ENCODE measurements at regions not wholly inside any gene's neighbourhood (a gene's known extent, or its start where the extent isn't known, plus 50 kb on each side); places are given as distances from the start of the nearest gene placed in this dataset.
"Not testable (repeated sequence)": the region's sequence is repeated elsewhere in the genome, so short reads cannot be mapped to it uniquely, and the experiment has no call there.

GRCh38 chr16:64361753-64362152 lies 760.1 kb downstream of the CDH11 start:
- no peak for DNase-seq (ENCODE audit: low read depth in 2 of 2)

DNA sequence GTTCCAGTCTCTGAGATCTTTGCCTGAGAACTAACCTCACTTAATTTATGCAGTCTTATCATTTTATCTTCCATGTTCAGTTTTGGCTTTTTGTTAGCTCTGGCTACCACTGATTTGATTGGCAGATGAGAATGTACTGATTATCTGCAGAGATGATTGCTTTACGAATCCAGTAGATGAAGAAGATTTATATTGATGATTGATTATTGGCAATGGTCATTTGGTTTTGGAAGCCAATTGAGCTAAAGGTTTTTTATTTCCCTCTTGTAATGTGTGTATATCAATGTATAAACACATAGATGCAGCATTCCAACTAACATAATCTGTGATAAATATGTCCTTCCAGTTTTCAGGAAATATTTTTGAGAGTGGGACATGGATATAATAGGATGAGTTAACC lies 763.6 kb downstream of the CDH11 start:
- no peak for DNase-seq (ENCODE audit: low read depth in 2 of 2)

DNA sequence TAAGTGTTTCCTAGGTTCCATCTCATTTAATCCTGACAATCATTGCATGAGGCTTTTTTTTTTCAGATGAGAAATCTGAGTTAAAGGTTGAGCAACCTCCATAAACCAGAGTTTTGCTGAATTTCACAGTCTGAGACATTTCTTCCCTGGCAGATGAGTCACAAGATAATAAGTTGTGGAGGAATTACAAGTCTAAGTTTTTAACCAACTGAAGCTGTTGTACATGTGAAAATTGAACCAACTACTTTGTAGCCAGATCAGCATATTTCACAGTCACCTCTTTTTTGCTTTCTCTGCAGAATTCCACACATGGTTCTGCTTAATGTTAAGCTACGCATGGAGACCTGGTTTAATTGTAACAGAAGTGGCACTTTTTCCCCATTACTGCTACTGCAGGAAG lies 765.6 kb downstream of the CDH11 start:
- DNase-seq (ENCODE audit: low read depth in 2 of 2), result no peak

DNA sequence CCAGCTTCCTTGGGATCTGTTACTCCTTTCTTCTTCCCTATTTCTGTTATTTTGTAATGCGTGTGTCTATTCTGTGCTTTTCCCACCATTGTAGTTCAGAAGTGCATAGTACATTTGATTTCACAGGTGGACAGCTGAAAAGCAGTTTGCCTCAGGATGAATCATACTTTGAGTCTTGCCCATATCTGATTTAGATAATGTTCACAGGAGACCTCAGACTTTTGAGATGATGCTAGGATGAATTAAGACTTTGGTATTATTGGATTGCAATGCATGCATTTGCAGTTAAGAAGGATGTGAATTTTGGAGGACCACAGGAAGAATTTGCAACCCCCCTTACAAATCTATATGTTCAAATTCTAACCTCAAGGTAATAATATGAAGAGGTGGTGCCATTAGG lies 769.6 kb downstream of the CDH11 start:
- no peak for DNase-seq (ENCODE audit: low read depth in 2 of 2)

DNA sequence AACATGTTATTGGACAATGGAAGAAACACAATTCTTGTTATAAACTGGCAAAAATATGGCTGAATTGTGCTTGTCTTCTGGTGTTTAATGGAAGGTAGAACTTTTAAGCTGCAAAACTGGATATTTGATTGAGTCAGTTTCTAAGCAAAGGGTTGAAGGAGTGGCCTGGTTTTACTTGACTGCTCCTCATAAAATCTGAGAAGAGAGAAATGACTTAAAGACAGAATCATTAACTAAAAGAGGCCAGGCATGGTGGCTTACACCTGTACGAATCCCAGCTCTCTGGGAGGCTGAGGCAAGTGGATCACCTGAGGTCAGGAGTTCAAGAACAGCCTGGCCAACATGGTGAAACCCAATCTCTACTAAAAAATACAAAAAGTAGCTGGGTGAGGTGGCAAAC lies 770.7 kb downstream of the CDH11 start:
- no peak for DNase-seq (ENCODE audit: low read depth in 2 of 2)

DNA sequence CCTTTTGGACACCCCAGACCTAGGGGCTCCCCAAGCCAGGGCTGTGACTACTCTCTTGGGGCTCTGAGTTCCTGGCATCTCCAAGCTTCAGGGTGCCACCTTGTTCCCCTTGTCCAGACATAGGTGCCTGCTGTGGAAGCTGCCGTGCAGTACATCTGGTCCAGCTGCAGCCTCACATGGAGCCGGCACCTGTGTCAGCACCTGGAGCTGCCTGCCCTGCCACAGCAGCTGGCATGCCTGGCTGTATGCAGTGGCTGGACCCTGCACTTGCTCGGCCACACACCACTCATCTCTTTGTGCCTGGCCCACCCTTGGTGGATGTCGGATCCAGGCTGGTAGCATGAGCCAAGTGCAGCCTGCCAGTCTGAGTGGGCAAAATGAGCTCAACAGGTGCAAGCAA lies 775.8 kb downstream of the CDH11 start:
- DNase-seq (ENCODE audit: low read depth in 2 of 2), result no peak

DNA sequence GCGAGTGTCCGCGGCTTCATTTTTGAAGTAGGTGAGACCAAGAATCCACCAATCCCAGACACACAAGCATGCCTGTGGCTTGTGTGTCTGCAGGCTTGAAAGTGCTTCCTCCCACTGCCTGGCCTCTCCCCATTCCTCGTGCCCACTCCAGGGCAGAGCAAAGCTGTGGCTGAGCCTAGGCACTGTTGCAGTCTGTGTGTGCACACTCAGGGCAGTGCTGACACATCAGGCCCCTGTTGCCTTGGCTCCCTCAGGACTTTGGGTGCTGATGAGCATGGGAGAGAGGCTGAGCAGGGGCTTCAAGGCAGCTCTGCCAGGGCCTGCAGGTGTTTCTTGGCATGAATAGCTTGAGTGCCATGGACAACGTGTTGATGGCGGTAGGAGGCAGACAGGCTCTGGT lies 776.7 kb downstream of the CDH11 start:
- no peak for DNase-seq (ENCODE audit: low read depth in 2 of 2)

GRCh38 chr16:64343820-64344443 lies 777.9 kb downstream of the CDH11 start:
- DNase-seq (ENCODE audit: low read depth in 2 of 2), result not testable (repeated sequence)

DNA sequence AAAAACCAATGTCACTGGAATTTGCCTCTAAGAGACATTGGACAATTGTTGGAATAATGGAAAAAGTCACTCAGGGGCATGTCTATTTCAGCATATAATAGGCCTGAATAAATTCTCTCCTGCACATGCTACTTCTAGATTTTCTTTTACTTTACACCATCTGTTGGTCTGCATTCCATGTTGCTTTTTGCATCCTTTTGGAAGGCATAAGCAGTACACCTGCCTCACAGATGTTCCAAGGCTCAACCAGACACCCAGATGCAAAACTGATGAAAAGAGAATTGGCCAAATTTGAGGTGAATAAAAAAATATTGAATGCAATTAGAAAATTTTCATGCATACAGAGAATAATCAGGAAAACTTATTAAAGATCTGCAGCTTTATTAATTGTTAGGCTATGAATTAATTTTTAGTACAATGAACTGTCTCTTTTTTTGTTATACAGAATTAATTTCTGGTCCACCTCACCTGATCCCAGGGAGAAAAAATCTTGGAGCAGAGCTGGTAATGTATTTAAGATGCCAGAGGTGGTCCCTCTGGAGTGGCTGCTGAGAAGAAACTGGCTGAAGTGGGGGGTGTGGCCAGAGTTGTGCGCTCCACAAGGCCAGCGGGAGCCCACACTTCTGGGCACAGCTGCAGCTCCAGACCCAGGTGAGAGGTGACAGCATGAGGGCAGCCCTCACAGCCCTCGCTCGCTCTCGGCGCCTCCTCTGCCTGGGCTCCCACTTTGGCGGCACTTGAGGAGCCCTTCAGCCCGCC lies 778.6 kb downstream of the CDH11 start:
- DNase-seq (ENCODE audit: low read depth in 2 of 2), result no peak

- not testable (repeated sequence) for DNase-seq (ENCODE audit: low read depth in 2 of 2)
Observed at GRCh38 chr16:64341336-64341735, 780.5 kb downstream of the CDH11 start.

DNA sequence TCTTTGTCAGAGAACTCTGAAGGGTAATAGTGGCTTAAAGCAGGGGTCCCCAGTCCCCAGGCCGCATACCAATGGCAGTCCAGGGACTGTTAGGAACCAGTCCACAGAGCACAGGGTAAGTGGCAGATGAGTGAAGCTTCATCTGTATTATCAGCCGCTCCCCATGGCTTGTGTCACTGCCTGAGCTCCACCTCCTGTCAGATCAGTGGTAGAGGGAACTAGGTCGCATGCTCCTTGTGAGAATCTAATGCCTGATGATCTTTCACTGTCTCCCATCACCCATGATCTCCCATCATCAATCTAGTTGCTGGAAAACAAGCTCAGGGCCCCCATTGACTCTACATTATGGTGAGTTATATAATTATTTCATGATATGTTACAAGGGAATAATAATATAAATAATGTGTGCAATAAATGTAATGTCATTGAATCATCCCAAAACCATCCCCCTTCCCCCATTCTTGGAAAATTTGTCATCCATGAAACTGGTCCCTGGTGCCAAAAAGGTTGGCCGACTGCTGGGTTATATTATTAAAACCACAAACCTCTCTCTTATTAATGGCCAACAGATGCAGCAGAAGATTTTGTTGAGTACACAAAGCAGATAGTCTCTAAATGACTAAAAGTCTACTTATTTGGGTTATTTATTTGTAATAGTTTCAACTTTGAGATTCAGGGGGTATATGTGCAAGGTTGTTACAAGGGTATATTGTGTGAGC lies 782.7 kb downstream of the CDH11 start:
- DNase-seq (ENCODE audit: low read depth in 2 of 2), result no peak

GRCh38 chr16:64321881-64322280 lies 800.0 kb downstream of the CDH11 start:
- DNase-seq (ENCODE audit: low read depth in 2 of 2), result no peak

DNA sequence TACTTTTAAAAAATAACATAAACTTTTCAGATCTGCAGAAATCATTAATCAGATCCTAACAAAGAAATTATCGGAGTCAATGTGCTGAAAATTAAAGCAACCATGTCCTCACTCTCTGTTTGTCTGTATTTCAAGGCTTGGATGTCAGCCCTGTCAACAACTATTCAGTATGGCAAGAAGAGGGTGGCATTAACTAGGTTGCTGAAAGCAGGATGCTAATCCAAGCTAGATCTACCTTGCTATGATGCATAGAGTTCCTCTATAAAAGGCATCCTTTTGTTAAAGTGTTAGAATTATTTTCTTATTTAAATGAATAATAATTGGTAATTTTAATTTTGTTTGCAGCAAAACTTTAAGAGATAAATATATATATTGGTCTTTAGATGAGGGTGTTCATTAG lies 800.8 kb downstream of the CDH11 start:
- no peak for DNase-seq (ENCODE audit: low read depth in 2 of 2)

DNA sequence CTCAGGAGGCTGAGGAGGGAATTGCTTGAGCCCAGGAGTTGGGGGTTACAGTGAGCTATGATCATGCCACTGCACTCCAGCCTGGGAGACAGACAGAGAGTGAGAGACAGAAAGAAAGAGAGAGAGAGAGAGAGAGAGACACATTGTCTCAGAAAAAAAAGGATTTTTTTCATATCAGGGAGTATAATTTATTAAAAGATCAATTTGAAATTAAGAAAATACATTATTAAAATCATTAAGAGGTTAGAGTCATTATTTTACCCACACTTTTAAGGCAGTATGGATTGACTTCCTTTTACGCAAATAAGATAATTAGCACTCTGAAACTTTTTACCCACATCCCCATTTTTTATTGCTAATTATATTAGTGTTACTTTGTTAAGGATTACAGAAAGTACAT lies 804.3 kb downstream of the CDH11 start:
- DNase-seq (ENCODE audit: low read depth in 2 of 2), result no peak

DNA sequence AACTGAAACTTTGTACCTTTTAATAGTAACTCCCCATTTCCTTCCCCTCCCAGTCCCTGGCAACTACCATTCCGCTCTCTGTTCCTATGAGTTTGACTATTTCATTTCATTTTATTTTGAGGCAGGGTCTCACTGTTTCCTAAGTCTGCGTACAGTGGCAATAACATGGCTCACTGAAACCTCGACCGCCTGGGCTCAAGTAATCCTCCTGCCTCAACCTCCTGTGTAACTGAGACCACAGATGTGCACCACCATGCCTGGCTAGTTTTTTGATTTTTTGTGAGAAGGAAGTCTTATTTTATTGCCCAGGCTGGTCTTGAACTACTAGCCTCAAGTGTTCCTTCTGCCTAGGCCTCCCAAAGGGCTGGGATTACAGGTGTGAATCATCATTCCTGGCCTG lies 808.1 kb downstream of the CDH11 start:
- no peak for DNase-seq (ENCODE audit: low read depth in 2 of 2)

GRCh38 chr16:64312980-64313379 lies 808.9 kb downstream of the CDH11 start:
- DNase-seq (ENCODE audit: low read depth in 2 of 2), result no peak

- no peak for DNase-seq (ENCODE audit: low read depth in 2 of 2)
Observed at GRCh38 chr16:64312292-64312691, 809.6 kb downstream of the CDH11 start.

DNA sequence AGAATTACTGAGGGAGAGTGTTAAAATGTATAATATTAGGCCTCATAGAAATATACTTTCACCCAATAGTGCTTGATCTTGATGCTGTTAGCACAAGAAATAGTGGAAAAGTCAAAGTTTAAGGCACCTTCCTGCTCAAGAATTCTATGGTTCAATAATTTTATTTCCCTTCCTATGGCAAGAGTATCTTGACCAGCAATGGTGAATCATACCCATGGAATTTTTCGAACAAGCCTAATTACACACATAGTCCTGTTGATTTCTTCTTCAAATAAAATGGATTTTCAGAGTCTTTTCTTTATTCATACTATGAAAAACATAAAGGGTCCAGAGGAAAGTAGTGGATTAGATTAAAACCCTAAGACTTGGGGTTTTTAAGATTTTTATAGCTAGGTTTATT lies 810.6 kb downstream of the CDH11 start:
- DNase-seq (ENCODE audit: low read depth in 2 of 2), result no peak

DNA sequence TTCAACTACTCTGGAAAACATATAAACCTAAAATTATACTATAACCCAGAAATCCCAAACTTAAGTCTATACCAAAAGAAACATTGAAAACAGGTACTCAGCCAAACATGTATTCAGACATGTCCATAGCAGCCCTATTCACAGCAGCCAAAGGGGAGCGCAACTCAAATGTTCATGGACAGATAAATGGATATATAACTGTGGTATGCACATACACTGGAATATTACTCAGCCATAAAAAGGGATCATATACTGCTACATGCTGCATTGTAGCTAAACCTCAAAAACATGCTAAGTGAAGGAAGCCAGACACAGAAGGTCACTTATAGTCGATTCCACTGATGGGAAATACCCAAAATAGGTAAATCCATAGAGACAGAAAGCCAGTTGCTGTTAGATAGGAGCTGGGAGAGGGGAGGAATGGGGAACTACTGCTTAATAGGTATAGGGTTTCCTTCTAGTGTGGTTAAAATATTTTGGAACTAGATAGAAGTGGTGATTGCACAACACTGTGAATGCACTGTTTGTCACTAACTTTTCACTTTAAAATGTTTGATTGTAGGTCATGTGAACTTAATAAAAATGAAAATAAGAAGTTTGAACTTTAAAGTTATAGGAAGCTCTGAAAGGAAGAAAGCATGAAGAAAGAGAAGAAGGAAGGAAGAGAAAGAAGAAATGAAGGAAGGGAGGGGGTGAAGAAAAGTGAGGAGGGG lies 812.3 kb downstream of the CDH11 start:
- no peak for DNase-seq (ENCODE audit: low read depth in 2 of 2)

GRCh38 chr16:64308721-64309120 lies 813.1 kb downstream of the CDH11 start:
- no peak for DNase-seq (ENCODE audit: low read depth in 2 of 2)

DNA sequence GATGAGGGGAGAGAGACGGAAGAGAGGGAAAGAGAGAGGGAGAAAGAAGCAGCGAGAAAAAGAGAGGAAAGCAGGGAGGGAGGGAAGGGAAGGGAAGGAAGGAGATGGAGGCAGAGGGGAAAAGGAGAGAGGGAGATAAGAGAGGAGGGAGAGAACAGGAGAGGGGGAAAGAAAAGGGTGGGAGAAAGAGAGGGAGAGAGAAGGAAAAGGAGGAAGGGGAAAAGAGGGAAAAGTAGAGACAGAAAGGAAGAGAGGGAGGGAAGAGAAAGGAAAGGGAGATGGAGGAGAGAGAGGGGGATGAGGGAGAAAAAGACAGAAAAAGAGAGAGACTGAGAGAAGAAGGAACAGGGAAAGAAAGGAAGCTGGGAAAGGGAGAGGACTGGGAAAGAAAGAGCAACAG lies 814.4 kb downstream of the CDH11 start:
- no peak for DNase-seq (ENCODE audit: low read depth in 2 of 2)

GRCh38 chr16:64305663-64306062 lies 816.2 kb downstream of the CDH11 start:
- DNase-seq (ENCODE audit: low read depth in 2 of 2), result no peak

Measured in stimulated activated CD4-positive, alpha-beta T cell treated with anti-CD3 and anti-CD28 coated beads, Interleukin-4, amount 100 ng/mL, for 48 hours (primary cell).